ENCODE measurements at regions not wholly inside any gene's neighbourhood (a gene's known extent, or its start where the extent isn't known, plus 50 kb on each side); places are given as distances from the start of the nearest gene placed in this dataset.

DNA sequence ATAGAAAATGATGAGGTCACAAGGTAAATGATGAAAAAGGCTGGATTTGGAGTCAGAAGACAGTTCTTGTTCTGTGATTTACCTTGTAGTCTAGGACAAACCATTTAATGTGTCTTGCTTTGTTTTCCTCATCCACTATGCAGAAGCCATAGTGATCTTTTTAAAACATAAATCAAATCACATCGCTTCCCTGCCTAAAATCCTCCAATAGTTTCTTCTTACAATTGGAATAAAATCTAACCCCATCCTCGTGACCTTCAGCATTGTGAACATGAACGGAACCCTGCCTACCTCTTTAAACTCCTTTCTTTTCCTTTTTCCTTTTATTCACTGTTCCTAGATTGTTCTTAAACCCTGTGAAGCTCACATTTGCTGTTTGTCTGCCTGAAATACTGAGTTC lies 204.9 kb upstream of the SAMSN1 start:
- in situ Hi-C loops (cut with HindIII; ENCODE audit: low sequenced_read_pairs), result no loop called here
- H3K4me3 ChIP-seq (ENCODE audit: low read depth, low read length), result no peak overlapping the region

DNA sequence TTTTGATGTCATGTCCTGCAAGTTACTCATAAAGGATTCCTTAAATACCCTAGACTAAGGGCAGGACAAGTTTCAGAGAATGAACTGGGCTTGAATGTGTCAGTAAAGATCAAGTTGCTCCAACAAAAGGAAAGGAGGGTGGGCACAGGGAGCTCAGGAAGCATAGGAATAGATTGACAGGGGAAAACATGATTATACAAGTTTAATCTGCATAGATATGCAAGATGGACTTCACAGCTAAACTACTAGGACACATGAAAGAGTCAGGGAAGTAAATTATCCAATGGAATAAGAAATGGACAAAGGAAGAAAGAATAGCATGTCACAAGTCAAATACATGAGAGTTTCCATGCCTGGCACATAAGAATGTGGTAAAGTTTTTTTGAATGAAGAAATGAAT lies 203.9 kb upstream of the SAMSN1 start:
- no peak overlapping the region for H3K4me3 ChIP-seq (ENCODE audit: low read depth, low read length)
- DNase-seq (ENCODE audit: low read depth, low spot score), result no peak
- in situ Hi-C loops (cut with HindIII; ENCODE audit: low sequenced_read_pairs), result no loop called here
- no peak for TF ChIP-seq CTCF (IDR thresholded peaks at IDR 0.05; ENCODE audit: low read depth, low read length)

More for the DNA sequence above, 204.9 kb upstream of the SAMSN1 start:
- DNase-seq (ENCODE audit: low read depth, low spot score), result no peak
- no peak for TF ChIP-seq CTCF (IDR thresholded peaks at IDR 0.05; ENCODE audit: low read depth, low read length)

DNA sequence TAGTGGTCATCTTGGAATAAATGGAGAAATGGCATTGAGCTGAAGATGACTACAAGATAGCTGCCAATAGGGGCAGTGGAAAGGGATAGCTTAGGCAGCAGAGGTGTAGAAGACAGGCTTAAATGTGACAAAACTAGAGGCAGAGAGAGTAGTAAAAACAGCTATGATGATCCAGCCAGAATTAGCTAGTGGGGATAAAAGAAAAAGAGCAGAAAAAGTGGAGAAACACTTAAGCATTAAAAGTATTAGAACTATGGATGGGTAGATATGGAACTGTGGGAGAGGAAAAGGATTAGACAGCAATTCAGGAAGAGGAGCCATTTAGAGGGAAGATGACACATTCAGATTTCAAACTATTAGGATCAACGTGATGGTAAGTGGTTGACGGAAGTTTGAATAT lies 202.5 kb upstream of the SAMSN1 start:
- in situ Hi-C loops (cut with HindIII; ENCODE audit: low sequenced_read_pairs), result no loop called here

DNA sequence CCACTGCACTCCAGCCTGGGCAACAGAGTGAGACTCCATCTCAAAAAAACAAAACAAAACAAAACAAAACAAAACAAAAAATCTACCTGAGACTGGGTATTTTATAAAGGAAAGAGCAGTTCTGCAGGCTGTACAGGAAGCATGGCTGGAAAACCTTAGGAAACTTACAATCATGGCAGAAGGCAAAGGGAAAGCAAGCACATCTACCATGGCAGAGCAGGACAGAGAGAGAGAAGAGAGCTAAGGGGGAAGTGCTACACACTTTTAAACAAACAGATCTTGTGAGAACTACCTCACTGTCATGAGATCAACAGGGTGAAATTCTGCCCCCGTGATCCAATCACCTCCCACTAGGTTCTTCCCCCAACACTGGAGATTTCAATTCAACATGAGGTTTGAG lies 198.3 kb upstream of the SAMSN1 start:
- no peak for DNase-seq (ENCODE audit: low read depth, low spot score)
- no peak for TF ChIP-seq CTCF (IDR thresholded peaks at IDR 0.05; ENCODE audit: low read depth, low read length)
- in situ Hi-C loops (cut with HindIII; ENCODE audit: low sequenced_read_pairs), result no loop called here
- H3K4me3 ChIP-seq (ENCODE audit: low read depth, low read length), result no peak overlapping the region

More for the DNA sequence above, 202.5 kb upstream of the SAMSN1 start:
- DNase-seq (ENCODE audit: low read depth, low spot score), result no peak
- no peak overlapping the region for H3K4me3 ChIP-seq (ENCODE audit: low read depth, low read length)
- no peak for TF ChIP-seq CTCF (IDR thresholded peaks at IDR 0.05; ENCODE audit: low read depth, low read length)

DNA sequence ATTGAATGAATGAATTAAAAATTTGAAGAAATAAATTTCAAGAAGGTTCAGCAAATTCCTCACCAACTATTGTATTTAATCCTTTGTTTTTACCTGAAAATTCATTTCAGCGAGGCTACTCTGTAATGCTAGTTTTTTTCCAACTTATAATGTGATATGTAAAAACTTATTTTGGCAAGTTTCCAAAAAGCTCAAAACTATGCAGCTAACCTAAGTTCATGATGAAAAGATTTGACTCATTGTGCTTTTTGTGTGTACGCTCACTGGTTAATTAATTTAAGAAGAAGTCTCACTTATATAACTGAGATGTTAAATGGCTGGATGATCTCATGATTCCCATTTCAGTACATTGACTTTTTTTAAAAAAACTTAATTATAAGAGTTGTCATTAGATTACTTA lies 196.0 kb upstream of the SAMSN1 start:
- no peak overlapping the region for H3K4me3 ChIP-seq (ENCODE audit: low read depth, low read length)
- no peak for TF ChIP-seq CTCF (IDR thresholded peaks at IDR 0.05; ENCODE audit: low read depth, low read length)
- in situ Hi-C loops (cut with HindIII; ENCODE audit: low sequenced_read_pairs), result no loop called here
- no peak for DNase-seq (ENCODE audit: low read depth, low spot score)

DNA sequence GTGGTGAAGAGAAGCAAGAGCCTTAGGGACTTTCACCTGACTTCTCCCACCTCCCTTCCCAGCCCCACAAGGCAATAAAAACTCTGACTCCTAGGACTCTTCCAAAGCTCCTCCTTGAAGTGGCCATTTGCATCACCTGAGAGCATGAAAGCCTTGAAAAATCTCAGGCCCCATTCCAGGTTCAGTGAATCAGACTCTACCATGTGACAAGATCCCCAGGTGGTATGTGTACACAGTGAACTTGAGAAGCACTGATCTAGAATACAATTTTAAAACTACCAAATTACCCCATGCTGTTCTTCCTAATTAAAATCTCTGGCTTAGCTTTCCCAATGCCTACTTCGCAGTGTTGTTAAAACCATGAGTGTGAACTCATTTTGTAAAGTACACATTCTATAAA lies 195.1 kb upstream of the SAMSN1 start:
- H3K4me3 ChIP-seq (ENCODE audit: low read depth, low read length), result no peak overlapping the region
- TF ChIP-seq CTCF (IDR thresholded peaks at IDR 0.05; ENCODE audit: low read depth, low read length), result no peak
- in situ Hi-C loops (cut with HindIII; ENCODE audit: low sequenced_read_pairs), result no loop called here
- DNase-seq (ENCODE audit: low read depth, low spot score), result no peak

DNA sequence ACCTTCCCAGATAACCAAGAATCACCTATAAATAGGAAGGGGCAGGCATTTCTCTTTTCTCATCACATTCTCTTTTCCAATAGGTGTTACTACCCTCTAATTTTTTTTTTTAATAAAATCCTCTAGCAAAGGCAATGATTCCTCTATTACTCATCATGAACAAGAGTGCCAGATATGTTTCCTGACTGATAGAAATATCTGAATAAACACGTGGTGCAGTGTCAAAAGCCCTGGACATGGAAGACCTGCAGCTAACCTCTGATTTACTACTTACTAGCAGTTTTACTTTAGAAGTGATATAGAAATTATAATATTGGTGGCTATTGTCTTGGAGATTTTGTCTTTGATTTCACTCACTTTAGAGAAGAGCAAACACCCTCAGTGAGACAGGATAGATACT lies 194.6 kb upstream of the SAMSN1 start:
- H3K4me3 ChIP-seq (ENCODE audit: low read depth, low read length), result no peak overlapping the region
- TF ChIP-seq CTCF (IDR thresholded peaks at IDR 0.05; ENCODE audit: low read depth, low read length), result no peak
- DNase-seq (ENCODE audit: low read depth, low spot score), result no peak
- in situ Hi-C loops (cut with HindIII; ENCODE audit: low sequenced_read_pairs), result no loop called here
